DMS153 treated with DMSO at 0.1 percent for 48 hours (cell line): ENCODE measurements at regions not wholly inside any gene's neighbourhood (a gene's known extent, or its start where the extent isn't known, plus 50 kb on each side); places are given as distances from the start of the nearest gene placed in this dataset.
"Not testable (repeated sequence)": the region's sequence is repeated elsewhere in the genome, so short reads cannot be mapped to it uniquely, and the experiment has no call there.

Experiments used
- DNase-seq: peaks from one replicate; lab custom pipeline; 2025; ENCODE audit not compliant: unreplicated experiment; lab: John Stamatoyannopoulos, UW

- DNase-seq, result peak; percentile 1
Observed at GRCh38 chr3:75579981-75580782, 83.9 kb upstream of the FRG2C start.

DNA sequence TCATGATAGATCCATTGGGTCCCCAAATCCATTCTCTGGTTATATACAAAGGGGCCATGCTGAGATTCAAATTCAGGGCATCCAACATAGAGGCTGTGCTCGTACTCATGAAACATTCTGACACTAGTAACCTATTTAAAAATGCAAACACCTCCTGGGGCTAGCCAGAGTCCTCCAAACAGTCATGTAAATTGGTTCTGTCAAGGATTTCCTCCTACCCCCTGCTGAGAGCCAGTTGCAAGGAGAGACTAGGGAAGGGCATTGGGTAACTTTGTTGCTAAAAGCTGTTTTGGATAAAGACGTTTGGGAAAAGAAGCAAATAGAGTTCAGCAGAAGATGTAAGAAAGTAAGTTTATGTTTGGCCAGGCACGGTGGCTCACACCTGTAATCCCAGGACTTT lies 81.6 kb upstream of the FRG2C start:
- DNase-seq, result not testable (repeated sequence)

GRCh38 chr3:75583116-75583515 lies 81.0 kb upstream of the FRG2C start:
- not testable (repeated sequence) for DNase-seq

DNA sequence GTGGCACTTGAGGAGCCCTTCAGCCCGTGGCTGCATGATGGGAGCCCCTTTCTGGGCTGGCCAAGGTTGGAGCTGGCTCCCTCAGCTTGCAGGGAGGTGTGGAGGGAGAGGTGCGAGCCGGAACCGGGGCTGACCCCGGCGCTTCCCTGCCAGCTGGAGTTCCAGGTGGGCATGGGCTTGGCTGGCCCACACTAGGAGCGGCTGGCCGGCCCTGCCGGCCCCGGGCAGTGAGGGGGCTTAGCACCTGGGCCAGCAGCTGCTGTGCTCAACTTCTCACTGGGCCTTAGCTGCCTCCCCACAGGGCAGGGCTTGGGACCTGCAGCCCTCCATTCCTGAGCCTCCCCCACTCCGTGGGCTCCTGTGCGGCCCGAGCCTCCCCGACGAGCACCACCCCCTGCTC lies 76.4 kb upstream of the FRG2C start:
- DNase-seq, result not testable (repeated sequence)

DNA sequence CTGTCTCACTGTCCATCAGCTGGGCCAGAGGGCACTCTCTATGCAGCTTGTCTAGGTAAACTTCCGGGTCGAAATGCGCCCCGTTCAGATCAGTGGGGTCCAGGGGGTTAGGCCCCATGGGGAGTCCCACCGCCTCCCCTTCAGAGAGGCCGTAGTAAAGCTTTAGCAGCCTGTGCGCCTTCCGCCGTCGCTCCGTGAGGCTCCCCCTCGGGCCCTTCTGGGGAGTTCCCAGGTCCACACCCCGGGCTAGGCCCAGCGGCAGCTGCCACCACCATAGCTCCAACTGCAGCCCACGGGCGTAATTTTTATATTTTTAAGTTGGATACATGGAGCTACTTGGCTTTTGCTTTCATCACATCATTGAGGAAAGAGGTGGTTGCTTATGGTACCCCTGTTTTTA lies 73.7 kb upstream of the FRG2C start:
- not testable (repeated sequence) for DNase-seq

- DNase-seq, result not testable (repeated sequence)
Observed at GRCh38 chr3:75604286-75604934, 59.7 kb upstream of the FRG2C start.

DNA sequence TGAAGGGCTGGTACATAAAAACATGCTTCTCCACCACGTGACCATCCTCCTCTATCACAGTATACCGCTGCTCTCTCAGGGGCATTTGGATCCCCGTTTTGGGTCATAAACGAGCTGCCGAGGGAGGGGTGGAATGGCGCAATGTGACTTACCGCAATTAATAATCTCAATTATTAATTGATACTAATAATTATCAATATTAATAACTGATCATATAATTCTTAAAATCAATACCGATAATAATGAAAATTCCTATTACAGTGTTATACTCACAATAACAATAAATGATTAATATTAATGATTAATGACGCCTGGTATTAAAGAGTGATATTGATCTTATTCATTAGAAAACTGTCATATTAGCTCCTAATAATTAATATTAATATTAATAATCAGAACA lies 56.1 kb upstream of the FRG2C start:
- not testable (repeated sequence) for DNase-seq

GRCh38 chr3:75609598-75609997 lies 54.5 kb upstream of the FRG2C start:
- DNase-seq, result not testable (repeated sequence)

GRCh38 chr3:75610773-75611172 lies 53.4 kb upstream of the FRG2C start:
- no peak for DNase-seq

DNA sequence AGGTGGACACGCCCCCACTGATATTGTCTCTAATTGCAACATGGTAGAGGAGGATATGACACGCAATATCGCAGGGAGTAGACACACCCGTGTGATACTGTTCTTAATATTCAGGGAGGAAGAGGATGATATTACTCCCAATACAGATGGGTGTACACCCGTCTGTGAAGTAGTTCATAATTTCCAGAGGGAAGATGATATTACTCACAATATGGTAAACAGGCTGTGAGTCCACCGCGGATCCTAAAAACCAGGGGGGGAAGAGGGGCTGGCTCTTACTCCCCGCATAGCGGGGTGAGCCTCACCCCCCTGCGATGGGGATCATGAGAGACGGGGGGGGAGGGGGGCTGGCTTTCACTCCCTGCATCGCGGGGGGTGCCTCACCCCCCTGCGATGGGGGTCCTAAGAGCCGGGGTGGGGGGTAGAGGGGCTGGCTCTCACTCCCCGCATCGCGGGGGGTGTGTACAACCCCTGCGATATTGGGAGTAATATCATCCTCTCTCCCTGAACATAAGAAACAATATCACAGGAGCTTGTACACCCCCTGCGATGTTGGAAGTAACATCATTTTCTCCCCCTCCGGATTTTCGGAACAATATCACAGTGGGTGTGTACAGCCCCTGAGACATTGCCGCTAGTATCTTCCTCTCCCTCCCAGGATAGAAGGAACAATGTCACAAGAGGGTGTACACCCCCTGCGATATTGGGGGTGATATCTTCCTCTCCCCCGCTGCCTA lies 52.2 kb upstream of the FRG2C start:
- not testable (repeated sequence) for DNase-seq
